T-helper 17 cell (primary cell): ENCODE measurements at regions not wholly inside any gene's neighbourhood (a gene's known extent, or its start where the extent isn't known, plus 50 kb on each side); places are given as distances from the start of the nearest gene placed in this dataset.
"Not testable (repeated sequence)": the region's sequence is repeated elsewhere in the genome, so short reads cannot be mapped to it uniquely, and the experiment has no call there.

Source experiments
- ATAC-seq: fragments of 150-1000 bp; cut with Tn5 transposase; 2 replicates; pipeline ENCODE4 v1.10.0; 2021; ENCODE audit warnings: mild to moderate bottlenecking, moderate library complexity
- DNase-seq, 3 donors: peaks; one replicate each; pipeline versions ENCODE4 v3.0.0 to v3.0.0-alpha.2; 2020 to 2021
- H3K9me3 ChIP-seq: one replicate; pipeline ENCODE4 v1.7.0; 2013; ENCODE audit warnings: low read length, mild to moderate bottlenecking; ENCODE audit not compliant: control insufficient read depth, poor library complexity, severe bottlenecking
- H3K27ac Mint-ChIP-seq: one replicate; pipeline ENCODE4 v1.8.0; 2022; ENCODE audit warnings: mild to moderate bottlenecking, moderate library complexity, mixed read lengths
- H3K27me3 Mint-ChIP-seq: one replicate; pipeline ENCODE4 v1.8.0; 2022; ENCODE audit warnings: mixed read lengths
- H3K36me3 Mint-ChIP-seq: one replicate; pipeline ENCODE4 v1.8.0; 2022; ENCODE audit warnings: low read depth, mixed read lengths
- H3K4me1 Mint-ChIP-seq: one replicate; pipeline ENCODE4 v1.8.0; 2022; ENCODE audit warnings: mild to moderate bottlenecking, mixed read lengths
- H3K4me3 Mint-ChIP-seq: one replicate; pipeline ENCODE4 v1.8.0; 2022; ENCODE audit warnings: mild to moderate bottlenecking, moderate library complexity, mixed read lengths

DNA sequence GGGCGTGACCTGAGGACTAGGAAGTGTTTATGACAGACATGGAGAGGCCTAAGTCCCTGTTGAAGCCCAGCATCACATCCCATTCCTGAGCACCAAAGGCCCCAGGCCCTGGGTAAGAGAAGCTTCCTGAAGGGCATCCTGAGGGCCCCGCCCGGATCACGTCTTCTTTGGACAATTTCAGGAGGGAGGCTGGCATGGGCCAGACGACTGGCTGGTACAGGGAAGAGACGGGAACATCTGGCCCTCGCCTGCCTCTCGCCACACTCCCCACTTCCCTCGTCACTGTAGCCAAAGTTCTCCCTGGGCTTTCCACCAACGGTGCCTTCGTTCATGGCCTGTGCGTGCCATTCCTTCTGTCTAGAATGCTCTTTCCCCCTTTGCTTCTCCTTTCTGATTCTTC lies 128.1 kb downstream of the LRRC37A3 start:
- Mint-ChIP-seq H3K4me1 (peaks cover 15% of the 10 kb centered on the region), H3K4me3 (peak overlapping the region; percentile 25), H3K27ac (peak overlapping the region; percentile 80)
- not testable (repeated sequence) for H3K36me3 Mint-ChIP-seq, DNase-seq, H3K9me3 ChIP-seq, H3K27me3 Mint-ChIP-seq, ATAC-seq

GRCh38 chr17:64790690-64791089 lies 128.6 kb upstream of the SMURF2 start:
- H3K9me3 ChIP-seq, H3K27me3 Mint-ChIP-seq, H3K36me3 Mint-ChIP-seq, H3K4me3 Mint-ChIP-seq, H3K27ac Mint-ChIP-seq, ATAC-seq, DNase-seq: not testable (repeated sequence)
- H3K4me1 Mint-ChIP-seq: peaks cover 15% of the 10 kb centered on the region

DNA sequence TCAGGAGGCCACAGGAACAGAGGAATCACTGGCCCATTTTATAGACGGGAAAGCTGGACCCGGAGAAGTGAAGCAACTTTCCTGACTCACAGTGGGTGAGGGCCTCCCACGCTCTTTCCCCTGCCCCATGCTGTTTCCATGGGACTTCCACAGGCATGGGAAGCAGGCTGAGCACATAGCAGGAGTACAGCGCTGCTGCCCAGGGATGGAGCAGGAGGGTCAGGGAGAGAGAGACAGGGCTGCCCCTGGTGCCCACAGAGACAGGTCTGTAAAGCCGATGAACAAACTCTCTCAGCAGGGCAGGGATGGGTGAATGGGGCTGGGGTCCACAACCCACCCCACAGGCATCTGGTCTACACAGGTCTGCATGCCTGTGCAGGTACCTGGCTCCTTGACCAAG lies 128.1 kb upstream of the SMURF2 start:
- peaks cover 15% of the 10 kb centered on the region for H3K4me1 Mint-ChIP-seq

DNA sequence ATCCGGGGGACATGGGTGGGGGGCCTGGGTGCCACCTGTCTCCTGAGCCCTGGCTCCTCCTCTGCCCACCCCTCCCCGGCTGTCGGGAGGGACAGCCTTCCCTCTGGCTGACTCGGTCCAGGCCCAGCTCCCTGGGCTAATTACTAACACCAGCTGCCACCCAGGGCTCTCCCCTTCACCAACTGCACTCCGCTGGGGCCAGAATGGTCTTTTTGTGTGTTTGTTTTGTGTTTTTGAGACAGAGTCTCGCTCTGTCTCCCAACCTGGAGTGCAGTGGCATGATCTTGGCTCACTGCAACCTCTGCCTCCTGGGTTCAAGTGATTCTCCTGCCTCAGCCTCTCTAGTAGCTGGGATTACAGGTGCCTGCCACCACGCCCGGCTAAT lies 126.9 kb upstream of the SMURF2 start:
- not testable (repeated sequence) for DNase-seq, H3K27me3 Mint-ChIP-seq, H3K4me3 Mint-ChIP-seq, ATAC-seq, H3K9me3 ChIP-seq, H3K36me3 Mint-ChIP-seq, H3K27ac Mint-ChIP-seq
- peaks cover 11% of the 10 kb centered on the region for H3K4me1 Mint-ChIP-seq

More for the DNA sequence above, 128.1 kb upstream of the SMURF2 start:
- H3K27ac Mint-ChIP-seq, ATAC-seq, H3K9me3 ChIP-seq, DNase-seq, H3K36me3 Mint-ChIP-seq, H3K27me3 Mint-ChIP-seq, H3K4me3 Mint-ChIP-seq: not testable (repeated sequence)

DNA sequence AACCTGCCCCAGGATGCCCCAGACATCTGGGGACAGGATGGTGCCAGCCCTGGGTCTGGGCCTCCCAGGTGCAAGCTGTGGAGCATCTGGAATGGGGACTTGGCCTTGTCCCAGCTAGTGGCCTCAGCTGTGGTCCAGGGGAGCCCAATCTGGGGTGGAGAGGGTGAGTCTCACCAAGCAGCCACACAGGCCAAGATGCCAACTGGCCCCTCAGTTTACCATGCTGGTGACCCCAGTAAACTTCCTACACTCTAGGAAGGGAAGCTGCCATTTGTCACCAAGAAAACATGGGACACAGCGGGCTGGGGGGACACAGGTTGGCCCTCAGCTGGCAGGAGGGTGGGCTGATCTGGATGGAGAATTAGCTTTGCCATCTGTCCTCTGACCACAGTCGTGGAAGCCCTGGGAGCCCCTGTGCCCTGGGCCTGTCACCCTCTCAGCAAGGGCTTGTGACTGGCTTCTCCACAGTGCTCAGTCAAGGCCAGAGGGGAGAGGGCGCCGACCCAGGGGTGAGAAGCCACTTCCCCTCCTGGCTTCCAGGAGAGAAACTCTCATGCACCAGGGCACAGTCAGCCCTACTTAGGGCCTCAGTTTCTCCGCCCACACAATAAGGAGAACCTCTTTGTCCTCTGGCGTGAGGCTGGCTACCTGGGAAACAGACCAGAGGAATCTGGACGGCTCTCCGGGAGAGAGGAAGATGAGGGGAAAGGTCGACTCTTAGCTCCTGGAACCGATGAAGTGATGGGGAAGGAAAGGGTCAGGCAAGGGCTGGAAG lies 126.4 kb upstream of the SMURF2 start:
- H3K4me3 Mint-ChIP-seq: no peak overlapping the region
- H3K4me1 Mint-ChIP-seq: peaks cover 11% of the 10 kb centered on the region
- no peak overlapping the region for H3K27ac Mint-ChIP-seq
- ATAC-seq: no peak
- H3K9me3 ChIP-seq: no peaks in the 10 kb centered on the region
- no peaks in the 10 kb centered on the region for H3K27me3 Mint-ChIP-seq
- no peak for DNase-seq
- peaks cover 4% of the 10 kb centered on the region for H3K36me3 Mint-ChIP-seq

- ATAC-seq (no peak), DNase-seq (no peak)
- no peaks in the 10 kb centered on the region for H3K27me3 Mint-ChIP-seq
- H3K4me3 Mint-ChIP-seq: no peak overlapping the region
- H3K27ac Mint-ChIP-seq: peak overlapping the region; percentile 16
- H3K36me3 Mint-ChIP-seq: peaks cover 4% of the 10 kb centered on the region
- peaks cover 8% of the 10 kb centered on the region for H3K4me1 Mint-ChIP-seq
- no peaks in the 10 kb centered on the region for H3K9me3 ChIP-seq
Measured at GRCh38 chr17:64787921-64788271, 125.8 kb upstream of the SMURF2 start.

DNA sequence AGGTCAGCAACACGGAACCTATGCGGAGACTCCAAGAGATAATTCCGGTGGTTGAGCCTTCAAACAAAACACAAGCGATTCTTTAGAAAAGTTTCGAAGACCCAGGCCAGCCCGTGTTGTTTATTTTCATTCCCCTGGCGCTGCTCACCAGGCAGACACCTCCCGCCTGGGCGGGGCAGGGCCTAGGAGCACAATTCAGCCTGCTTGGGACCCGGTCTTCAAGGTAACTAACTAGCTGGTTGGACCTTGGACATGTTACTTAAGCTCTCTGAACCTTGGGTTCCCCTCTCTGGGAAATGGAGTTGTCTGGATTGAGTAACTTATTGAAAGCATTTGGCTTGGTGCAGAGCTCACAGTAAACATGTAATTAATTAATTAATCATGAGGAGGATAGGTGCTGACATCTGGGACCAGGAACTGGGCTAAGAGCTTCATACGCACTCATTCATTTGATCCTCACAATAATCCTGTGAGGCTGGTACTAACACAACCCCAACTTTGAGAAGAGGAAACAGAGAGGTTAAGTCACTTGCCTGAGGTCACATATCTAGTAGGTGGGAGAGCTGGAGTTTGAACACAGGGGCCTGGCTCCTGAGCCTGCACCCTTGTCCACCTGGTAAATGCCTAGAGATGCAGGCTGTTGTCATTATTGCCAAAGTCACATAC lies 125.3 kb upstream of the SMURF2 start:
- DNase-seq: no peak
- ATAC-seq: no peak
- peaks cover 4% of the 10 kb centered on the region for H3K36me3 Mint-ChIP-seq
- H3K27me3 Mint-ChIP-seq: no peaks in the 10 kb centered on the region
- peak overlapping the region; percentile 16 for H3K27ac Mint-ChIP-seq
- H3K9me3 ChIP-seq: no peaks in the 10 kb centered on the region
- peaks cover 5% of the 10 kb centered on the region for H3K4me1 Mint-ChIP-seq
- no peak overlapping the region for H3K4me3 Mint-ChIP-seq

DNA sequence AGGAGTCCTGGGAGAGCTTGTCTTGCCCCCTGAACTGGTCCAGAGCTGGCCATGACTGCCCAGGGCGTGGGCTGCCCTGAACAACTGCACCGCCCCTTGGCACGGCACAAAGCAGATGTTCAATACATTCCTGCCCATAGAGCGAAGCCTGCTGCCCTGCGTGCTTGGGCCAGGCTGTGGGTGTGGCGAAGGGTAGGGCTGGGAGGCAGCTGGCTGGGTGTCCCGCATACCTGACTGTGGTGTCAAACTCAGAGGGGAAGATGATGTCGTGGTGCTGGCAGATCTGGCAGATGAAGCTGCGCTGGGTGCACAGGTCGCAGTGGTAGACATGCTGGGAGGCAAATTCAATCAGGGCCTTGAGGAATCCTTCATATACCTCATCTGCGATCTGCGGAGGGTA lies 124.2 kb upstream of the SMURF2 start:
- Mint-ChIP-seq H3K4me3 (no peak overlapping the region), H3K27ac (no peak overlapping the region), H3K4me1 (peaks cover 6% of the 10 kb centered on the region), H3K27me3 (no peaks in the 10 kb centered on the region), H3K36me3 (no peaks in the 10 kb centered on the region)
- no peaks in the 10 kb centered on the region for H3K9me3 ChIP-seq
- ATAC-seq: no peak
- peak in 1 of 3 donors; percentile 5 for DNase-seq

DNA sequence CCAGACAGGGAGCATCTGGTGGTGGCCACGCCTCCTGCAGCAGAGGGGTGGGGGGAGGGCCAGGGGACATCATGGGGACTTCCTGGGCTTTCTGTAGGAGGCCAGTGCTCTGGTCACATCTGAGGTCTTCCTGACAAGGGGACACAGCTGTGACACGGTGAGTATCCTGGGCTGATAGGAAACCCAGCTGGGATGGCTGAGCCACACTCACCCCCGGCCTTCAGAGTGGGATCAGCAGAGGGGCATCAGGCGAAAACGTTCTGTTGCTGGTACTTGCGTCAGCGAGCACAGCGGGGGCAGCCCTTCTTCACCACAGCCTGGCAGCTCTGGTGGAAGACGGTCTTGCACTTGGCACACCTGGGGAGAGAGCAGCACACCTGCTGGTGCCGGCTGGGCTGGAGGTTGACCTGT lies 122.9 kb upstream of the SMURF2 start:
- no peaks in the 10 kb centered on the region for H3K27me3 Mint-ChIP-seq

DNA sequence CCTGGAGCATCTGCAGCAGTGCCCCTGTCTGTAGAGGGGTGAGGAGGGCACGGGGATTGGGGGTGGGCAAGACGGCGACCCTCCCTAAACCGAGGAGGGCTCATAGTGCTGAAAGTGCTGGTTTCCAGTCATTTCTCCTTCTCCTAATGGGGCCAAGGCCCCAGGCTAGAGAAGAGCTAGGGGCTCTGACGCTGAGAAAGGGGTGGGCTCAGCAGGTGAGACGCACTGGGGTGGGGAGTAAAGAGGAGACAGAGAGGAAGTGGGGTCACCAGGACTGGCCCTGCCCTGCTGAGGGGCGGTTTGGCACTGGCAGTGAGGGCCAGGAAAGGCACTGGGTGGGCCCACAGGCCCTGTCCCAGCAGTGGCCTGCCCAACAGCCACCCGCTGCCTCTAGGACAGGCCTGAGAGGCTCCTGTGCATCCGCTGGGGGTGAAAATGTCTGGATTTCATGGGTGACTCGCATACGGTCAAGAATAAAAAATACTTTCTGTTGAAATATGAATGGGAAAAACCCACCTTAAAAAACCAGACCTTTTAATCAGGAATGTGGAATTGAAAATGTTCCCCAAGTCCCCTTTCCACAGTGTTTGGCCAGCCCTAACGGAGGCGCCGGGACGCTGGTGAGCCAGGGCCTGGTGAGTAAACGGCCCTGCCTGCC lies 122.4 kb upstream of the SMURF2 start:
- no peaks in the 10 kb centered on the region for H3K9me3 ChIP-seq
- Mint-ChIP-seq H3K4me3 (no peak overlapping the region), H3K27me3 (no peaks in the 10 kb centered on the region), H3K27ac (no peak overlapping the region), H3K36me3 (no peaks in the 10 kb centered on the region), H3K4me1 (peaks cover 12% of the 10 kb centered on the region)
- peak in 1 of 3 donors; percentile 2 for DNase-seq
- no peak for ATAC-seq

More for the DNA sequence above, 122.9 kb upstream of the SMURF2 start:
- H3K9me3 ChIP-seq: no peaks in the 10 kb centered on the region
- DNase-seq (peak in 1 of 3 donors; percentile 5), ATAC-seq (no peak)
- Mint-ChIP-seq H3K4me3 (no peak overlapping the region), H3K36me3 (no peaks in the 10 kb centered on the region), H3K4me1 (peaks cover 10% of the 10 kb centered on the region), H3K27ac (no peak overlapping the region)

GRCh38 chr17:64783556-64784352 lies 121.6 kb upstream of the SMURF2 start:
- H3K27ac Mint-ChIP-seq: peak overlapping the region; percentile 73
- H3K9me3 ChIP-seq: no peaks in the 10 kb centered on the region
- ATAC-seq (no peak), DNase-seq (no peak)
- H3K4me1 Mint-ChIP-seq: peaks cover 12% of the 10 kb centered on the region
- no peaks in the 10 kb centered on the region for H3K36me3 Mint-ChIP-seq
- H3K4me3 Mint-ChIP-seq: no peak overlapping the region
- no peaks in the 10 kb centered on the region for H3K27me3 Mint-ChIP-seq

- Mint-ChIP-seq H3K4me1 (peaks cover 12% of the 10 kb centered on the region), H3K27me3 (no peaks in the 10 kb centered on the region), H3K4me3 (no peak overlapping the region), H3K36me3 (no peaks in the 10 kb centered on the region), H3K27ac (peak overlapping the region; percentile 73)
- DNase-seq (no peak), ATAC-seq (no peak)
- H3K9me3 ChIP-seq: no peaks in the 10 kb centered on the region
Measured at GRCh38 chr17:64783031-64783461, 120.9 kb upstream of the SMURF2 start.
